HCT116 (cell line): ENCODE measurements at regions not wholly inside any gene's neighbourhood (a gene's known extent, or its start where the extent isn't known, plus 50 kb on each side); places are given as distances from the start of the nearest gene placed in this dataset.

Experiments
- ATAC-seq: fragments of 200-7000 bp; cut with Tn5 transposase; 2 replicates; pipeline ENCODE4 v1.9.1; 2020; ENCODE audit warnings: mild to moderate bottlenecking, moderate library complexity
- BruUV-seq: library from RNA; stranded (reverse); fragments of 400-500 nt; replicated peaks from 2 replicates; lab custom pipeline; 2021; lab: Mats Ljungman, UMichigan
- CTCF ChIA-PET: fragments of 300-600 bp; sonication (Branson Sonifier 250); formaldehyde crosslinking; loops from one replicate; lab custom pipeline; 2021; ENCODE audit warnings: antibody characterized with exemption; lab: Charles Lee
- POLR2A ChIA-PET: fragments of 300-600, 350-600 bp; sonication (Branson Sonifier 250); formaldehyde crosslinking; loops from one replicate; lab custom pipeline; 2021; ENCODE audit warnings: antibody characterized with exemption; lab: Charles Lee
- RAD21 ChIA-PET, 2 experiments: fragments of 300-600 bp; sonication (Branson Sonifier 250); formaldehyde crosslinking; loops; one replicate each; lab custom pipeline; 2023; ENCODE audit warnings: low total read pairs in 2 of 2; ENCODE audit not compliant: uncharacterized antibody in 2 of 2, unreplicated experiment in 2 of 2, low non-redundant PET in 1 of 2; lab: Charles Lee
- DNase-seq: peaks from one replicate; pipeline ENCODE4 v3.0.0-alpha.2; 2010; ENCODE audit warnings: low read depth, low spot score
- H2AFZ ChIP-seq: fragments of 200-600 bp; shearing (Covaris generic), sonication (generic); 2 replicates; pipeline ENCODE4 v1.6.1; 2017; ENCODE audit warnings: low read depth, mixed run types, mixed read lengths, antibody characterized with exemption, low read length; ENCODE audit not compliant: poor library complexity, severe bottlenecking
- H3K27ac ChIP-seq: 2 replicates; pipeline ENCODE4 v1.5.1; 2012; ENCODE audit warnings: low read depth, low read length
- H3K27me3 ChIP-seq: fragments of 200-600 bp; sonication (generic); 2 replicates; pipeline ENCODE4 v1.6.1; 2016; ENCODE audit warnings: mixed run types, low read length, mixed read lengths; ENCODE audit not compliant: insufficient read depth
- H3K36me3 ChIP-seq, 2 experiments: fragments of 200-500 bp in 1 of 2; fragments of 200-600 bp in 1 of 2; sonication (Bioruptor generic) in 1 of 2; sonication (generic) in 1 of 2; 2 replicates each; pipeline versions ENCODE4 v1.5.1 to v1.6.1; 2014 to 2016; ENCODE audit warnings: low read length in 2 of 2, inconsistent platforms in 1 of 2, mixed read lengths in 1 of 2, mixed run types in 1 of 2; ENCODE audit not compliant: insufficient read depth in 2 of 2, control insufficient read depth in 1 of 2
- H3K4me1 ChIP-seq, 2 experiments: fragments of 200-600 bp in 1 of 2; sonication (generic) in 1 of 2; 2 replicates each; pipeline versions ENCODE4 v1.5.1 to v1.6.1; 2012 to 2017; ENCODE audit warnings: low read length in 2 of 2, inconsistent platforms in 1 of 2, mild to moderate bottlenecking in 1 of 2, mixed read lengths in 1 of 2, mixed run types in 1 of 2, moderate library complexity in 1 of 2; ENCODE audit not compliant: insufficient read depth in 2 of 2, control insufficient read depth in 1 of 2
- H3K4me2 ChIP-seq: fragments of 200-600 bp; sonication (generic); 2 replicates; pipeline ENCODE4 v1.6.1; 2017; ENCODE audit warnings: mixed run types, low read length, mixed read lengths
- H3K4me3 ChIP-seq, 2 experiments: fragments of 200-600 bp in 1 of 2; sonication (generic) in 1 of 2; replicated peaks in 1 of 2; 2 replicates each; pipeline ENCODE4 v1.5.1; 2011 to 2016; ENCODE audit warnings: low read length in 2 of 2, control low read depth in 1 of 2, low read depth in 1 of 2, mild to moderate bottlenecking in 1 of 2, mixed read lengths in 1 of 2, mixed run types in 1 of 2
- H3K79me2 ChIP-seq: fragments of 200-600 bp; sonication (generic); 2 replicates; pipeline ENCODE4 v1.6.1; 2017; ENCODE audit warnings: mild to moderate bottlenecking, mixed run types, low read length, moderate library complexity, mixed read lengths; ENCODE audit not compliant: insufficient read depth
- H3K9ac ChIP-seq: fragments of 200-600 bp; sonication (generic); 2 replicates; pipeline ENCODE4 v1.6.1; 2016; ENCODE audit warnings: low read length, mixed read lengths
- H3K9me2 ChIP-seq: fragments of 200-600 bp; sonication (generic), shearing (Covaris generic); 2 replicates; pipeline ENCODE4 v1.6.1; 2017; ENCODE audit warnings: mixed run types, mild to moderate bottlenecking, moderate library complexity; ENCODE audit not compliant: insufficient read depth
- H3K9me3 ChIP-seq, 2 experiments: fragments of 200-500 bp in 1 of 2; fragments of 200-600 bp in 1 of 2; sonication (Bioruptor generic) in 1 of 2; sonication (generic) in 1 of 2; 2 replicates each; pipeline ENCODE4 v1.6.1; 2014 to 2017; ENCODE audit warnings: low read length in 2 of 2, mixed read lengths in 2 of 2, inconsistent platforms in 1 of 2, low read depth in 1 of 2, mild to moderate bottlenecking in 1 of 2, mixed run types in 1 of 2, moderate library complexity in 1 of 2; ENCODE audit not compliant: control insufficient read depth in 1 of 2, insufficient read depth in 1 of 2
- H4K20me1 ChIP-seq: fragments of 200-600 bp; sonication (generic), shearing (Covaris generic); 2 replicates; pipeline ENCODE4 v1.6.1; 2017; ENCODE audit warnings: mixed run types, mild to moderate bottlenecking, moderate library complexity; ENCODE audit not compliant: insufficient read depth
- EGR1 ChIP-seq: IDR thresholded peaks from 2 replicates; pipeline ENCODE4 v1.6.1; 2012; ENCODE audit warnings: low read depth
- EZH2 ChIP-seq: fragments of 200-600 bp; sonication (generic); IDR thresholded peaks from 2 replicates; pipeline ENCODE4 v1.6.1; 2017; ENCODE audit warnings: antibody characterized with exemption, mixed run types
- EZH2phosphoT487 ChIP-seq: fragments of 200-600 bp; IDR thresholded peaks from 2 replicates; pipeline ENCODE4 v1.6.1; 2018; ENCODE audit warnings: antibody characterized with exemption, borderline replicate concordance
- FOSL1 ChIP-seq: IDR thresholded peaks from 2 replicates; pipeline ENCODE4 v1.6.1; 2012; ENCODE audit warnings: low read depth
- JUND ChIP-seq: IDR thresholded peaks from 2 replicates; pipeline ENCODE4 v1.6.1; 2012
- POLR2A ChIP-seq: IDR thresholded peaks from 2 replicates; pipeline ENCODE4 v1.7.0; 2011; ENCODE audit warnings: borderline replicate concordance; ENCODE audit not compliant: insufficient read depth, insufficient read length; ENCODE audit errors: extremely low read depth
- RAD21 ChIP-seq: IDR thresholded peaks from 2 replicates; pipeline ENCODE4 v1.6.1; 2012; ENCODE audit warnings: low read depth, mild to moderate bottlenecking
- SP1 ChIP-seq: IDR thresholded peaks from 2 replicates; pipeline ENCODE4 v1.6.1; 2012; ENCODE audit warnings: low read depth
- SRF ChIP-seq: IDR thresholded peaks from 2 replicates; pipeline ENCODE4 v1.6.1; 2012; ENCODE audit warnings: low read depth
- TCF7L2 ChIP-seq: IDR thresholded peaks from 2 replicates; pipeline ENCODE4 v1.7.0; 2011; ENCODE audit warnings: borderline replicate concordance, inconsistent platforms; ENCODE audit not compliant: insufficient read depth, insufficient read length; ENCODE audit errors: extremely low read depth
- ZFX ChIP-seq: fragments of 450-650 bp; IDR thresholded peaks from 2 replicates; pipeline ENCODE4 v1.6.1; 2017
- ZNF274 ChIP-seq: fragments of 200-500 bp; sonication (Bioruptor generic); IDR thresholded peaks from 2 replicates; pipeline ENCODE4 v1.6.1; 2014; ENCODE audit warnings: mild to moderate bottlenecking, low read depth, low read length, inconsistent platforms
- intact Hi-C: fragments of 100-400 bp; cut with micrococcal nuclease; formaldehyde crosslinking; loops from 2 replicates; pipeline ENCODE4 v1.10.0; 2022

DNA sequence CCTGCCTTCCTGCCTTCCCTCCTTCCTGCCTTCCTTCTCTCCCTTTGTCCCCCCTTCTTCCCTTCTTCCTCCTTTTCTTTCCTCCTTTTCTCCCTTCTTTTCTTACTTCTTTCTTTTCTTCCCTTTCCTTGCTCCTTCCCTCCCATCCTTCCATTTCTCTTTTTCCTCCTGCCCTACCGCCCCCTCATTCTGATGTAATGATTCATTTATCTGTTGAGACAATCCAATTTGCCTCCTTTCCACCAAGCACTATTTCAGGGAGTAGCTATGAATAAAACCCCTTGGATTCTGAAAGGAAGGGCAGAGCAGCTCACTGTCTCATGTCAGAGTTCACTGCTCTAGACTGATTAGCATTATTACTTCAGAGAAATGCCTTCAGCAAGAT, 462.6 kb downstream of the PDCD6IP start:
- ChIA-PET RAD21 (interaction anchor here in 1 of 2 experiments (1.0 kb wide), 1 partner anchor 377 kb away, joined by 4 read pairs; no protein-coding TSS in a partner anchor), CTCF (interaction anchor here (1.0 to 2.6 kb wide), 5 partner anchors 9 to 423 kb away, joined by 3 to 14 read pairs (median 4); no protein-coding TSS in a partner anchor), POLR2A (no interaction called here)
- BruUV-seq, result no TSS peak
- Histone ChIP-seq H3K27me3 (no peaks in the 10 kb centered on the region), H3K79me2 (no peaks in the 10 kb centered on the region), H3K4me2 (no peak overlapping the region), H4K20me1 (no peaks in the 10 kb centered on the region), H3K9me3 (no peaks in the 10 kb centered on the region), H3K27ac (no peak overlapping the region), H2AFZ (no peak overlapping the region), H3K9ac (no peak overlapping the region), H3K9me2 (no peaks in the 10 kb centered on the region), H3K36me3 (no peaks in the 10 kb centered on the region), H3K4me1 (no peaks in the 10 kb centered on the region), H3K4me3 (no peak overlapping the region)
- ATAC-seq (no peak), DNase-seq (no peak)
- no peak for TF ChIP-seq TCF7L2
- TF ChIP-seq ZFX, result no peak
- no peak for TF ChIP-seq RAD21
- TF ChIP-seq POLR2A, result no peak
- no peak for TF ChIP-seq EZH2
- no peak for TF ChIP-seq ZNF274
- no peak for TF ChIP-seq EZH2phosphoT487
- TF ChIP-seq EGR1, result no peak
- TF ChIP-seq SRF, result no peak
- no peak for TF ChIP-seq SP1
- no peak for TF ChIP-seq JUND
- intact Hi-C loops, result loop anchor here (5.0 kb wide), 1 partner anchor 1646 kb away; no protein-coding TSS in a partner anchor

DNA sequence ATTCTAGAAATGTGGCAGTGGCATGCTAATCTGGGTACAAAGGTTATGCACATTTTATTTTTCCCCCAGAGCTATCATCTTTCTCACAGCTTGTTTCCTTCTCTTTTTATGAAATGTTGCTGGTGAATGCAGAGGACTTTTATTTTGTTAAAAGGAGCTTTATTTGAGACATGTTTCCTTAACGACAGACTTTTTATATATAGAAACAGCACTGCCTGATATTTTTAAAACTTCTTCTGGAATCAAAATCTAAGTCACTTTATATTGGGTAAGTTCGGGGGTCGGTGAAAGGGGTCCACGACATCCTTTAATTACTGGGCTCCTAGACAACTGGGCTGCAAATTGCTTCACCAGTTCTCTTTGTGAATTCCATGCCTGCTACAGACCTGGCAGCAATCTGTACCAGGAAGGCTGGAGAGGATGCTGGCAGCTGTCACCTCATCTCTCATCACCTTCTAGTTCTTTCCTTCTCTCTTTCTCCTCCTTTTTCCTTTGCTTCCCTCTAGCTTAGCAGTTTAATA, 464.7 kb downstream of the PDCD6IP start:
- H3K9me3 ChIP-seq, result no peaks in the 10 kb centered on the region
- no peak overlapping the region for H3K9ac ChIP-seq
- TF ChIP-seq FOSL1, result no peak
- intact Hi-C loops, result loop anchor here (5.0 kb wide), 1 partner anchor 1644 kb away; no protein-coding TSS in a partner anchor
- no peak overlapping the region for H3K4me2 ChIP-seq
- POLR2A ChIA-PET, result no interaction called here
- H3K4me1 ChIP-seq, result no peaks in the 10 kb centered on the region
- BruUV-seq, result no TSS peak
- no peak for DNase-seq
- H3K9me2 ChIP-seq, result no peaks in the 10 kb centered on the region
- H3K36me3 ChIP-seq, result no peaks in the 10 kb centered on the region
- no peaks in the 10 kb centered on the region for H3K27me3 ChIP-seq
- H3K4me3 ChIP-seq, result no peak overlapping the region
- no peaks in the 10 kb centered on the region for H3K79me2 ChIP-seq
- no peak overlapping the region for H3K27ac ChIP-seq
- CTCF ChIA-PET, result no interaction called here
- H2AFZ ChIP-seq, result no peak overlapping the region
- no peak for ATAC-seq
- RAD21 ChIA-PET, result no interaction called here
- no peaks in the 10 kb centered on the region for H4K20me1 ChIP-seq
